IMR-90 (cell line): ENCODE measurements at regions not wholly inside any gene's neighbourhood (a gene's known extent, or its start where the extent isn't known, plus 50 kb on each side); places are given as distances from the start of the nearest gene placed in this dataset.
"Not testable (repeated sequence)": the region's sequence is repeated elsewhere in the genome, so short reads cannot be mapped to it uniquely, and the experiment has no call there.

Experiments
- ATAC-seq: fragments of 200-7000 bp; cut with Tn5 transposase; 2 replicates; pipeline ENCODE4 v1.9.1; 2020; ENCODE audit warnings: low read depth, mild to moderate bottlenecking, moderate library complexity
- BruUV-seq: library from RNA; stranded (reverse); fragments of 400-500 nt; replicated peaks from 2 replicates; lab custom pipeline; 2021; lab: Mats Ljungman, UMichigan
- CTCF ChIA-PET: fragments of 300-600 bp; formaldehyde crosslinking; extraction: SDS; loops from one replicate; lab custom pipeline; 2021; ENCODE audit warnings: antibody characterized with exemption; lab: Yijun Ruan, JAX
- POLR2A ChIA-PET: fragments of 300-600 bp; sonication (Branson Sonifier 250); formaldehyde crosslinking; loops from one replicate; lab custom pipeline; 2022; ENCODE audit warnings: antibody characterized with exemption; ENCODE audit not compliant: unreplicated experiment; lab: Charles Lee
- DNase-seq: peaks from one replicate; pipeline ENCODE4 v3.0.0; 2013
- H2AFZ ChIP-seq: replicated peaks from 2 replicates; pipeline ENCODE3; 2013; ENCODE audit warnings: low read length, mild to moderate bottlenecking; ENCODE audit not compliant: poor library complexity
- H2AK5ac ChIP-seq: 2 replicates; pipeline ENCODE4 v1.6.1; 2013; ENCODE audit warnings: low read depth, low read length, inconsistent platforms
- H2AK9ac ChIP-seq: replicated peaks from 2 replicates; pipeline ENCODE3; 2013; ENCODE audit warnings: mild to moderate bottlenecking, low read depth, low read length, moderate library complexity; ENCODE audit not compliant: poor library complexity
- H2BK120ac ChIP-seq: 2 replicates; pipeline ENCODE4 v1.6.1; 2013; ENCODE audit warnings: low read depth, low read length, inconsistent platforms
- H2BK15ac ChIP-seq: 3 replicates; pipeline ENCODE4 v1.6.1; 2013; ENCODE audit warnings: low read depth, low read length, inconsistent platforms
- H2BK20ac ChIP-seq: 2 replicates; pipeline ENCODE4 v1.6.1; 2013; ENCODE audit warnings: low read depth, mild to moderate bottlenecking, inconsistent platforms, low read length, moderate library complexity
- H2BK5ac ChIP-seq: 2 replicates; pipeline ENCODE4 v1.6.1; 2013; ENCODE audit warnings: mild to moderate bottlenecking, low read depth, low read length, inconsistent platforms; ENCODE audit not compliant: poor library complexity, severe bottlenecking
- H3K14ac ChIP-seq: replicated peaks from 2 replicates; pipeline ENCODE4 v1.6.1; 2013; ENCODE audit warnings: low read depth, low read length, inconsistent platforms
- H3K18ac ChIP-seq: 2 replicates; pipeline ENCODE4 v1.6.1; 2013; ENCODE audit warnings: low read depth, low read length, control low read depth
- H3K23ac ChIP-seq: 2 replicates; pipeline ENCODE4 v1.6.1; 2013; ENCODE audit warnings: low read depth, low read length, inconsistent platforms
- H3K27ac ChIP-seq: 2 replicates; pipeline ENCODE4 v1.5.1; 2013; ENCODE audit warnings: mild to moderate bottlenecking, control low read depth, low read length; ENCODE audit not compliant: insufficient read depth
- H3K27me3 ChIP-seq: 2 replicates; pipeline ENCODE4 v1.6.1; 2013; ENCODE audit warnings: low read length; ENCODE audit not compliant: control insufficient read depth, insufficient read depth
- H3K36me3 ChIP-seq: 2 replicates; pipeline ENCODE4 v1.6.1; 2013; ENCODE audit warnings: low read length, mixed read lengths; ENCODE audit not compliant: control insufficient read depth, insufficient read depth
- H3K4ac ChIP-seq: 2 replicates; pipeline ENCODE4 v1.6.1; 2013; ENCODE audit warnings: low read depth, low read length, inconsistent platforms
- H3K4me1 ChIP-seq: 2 replicates; pipeline ENCODE4 v1.6.1; 2013; ENCODE audit warnings: low read length, mixed read lengths; ENCODE audit not compliant: control insufficient read depth, insufficient read depth
- H3K4me2 ChIP-seq: 2 replicates; pipeline ENCODE4 v1.6.1; 2013; ENCODE audit warnings: low read depth, mild to moderate bottlenecking, control low read depth, low read length, moderate library complexity
- H3K4me3 ChIP-seq: 2 replicates; pipeline ENCODE4 v1.5.1; 2013; ENCODE audit warnings: low read depth, mild to moderate bottlenecking, control low read depth, low read length, moderate library complexity; ENCODE audit not compliant: insufficient read depth
- H3K56ac ChIP-seq: 2 replicates; pipeline ENCODE4 v1.6.1; 2013; ENCODE audit warnings: low read length, inconsistent platforms; ENCODE audit not compliant: insufficient read depth; ENCODE audit errors: extremely low read depth
- H3K79me1 ChIP-seq, 2 experiments: 2 replicates each; pipeline ENCODE4 v1.6.1; 2013; ENCODE audit warnings: low read length in 2 of 2, inconsistent platforms in 1 of 2, low read depth in 1 of 2
- H3K9ac ChIP-seq: 2 replicates; pipeline ENCODE4 v1.6.1; 2013; ENCODE audit warnings: low read depth, low read length, control low read depth
- H3K9me1 ChIP-seq: 2 replicates; pipeline ENCODE4 v1.6.1; 2013; ENCODE audit warnings: low read length, inconsistent platforms; ENCODE audit not compliant: insufficient read depth
- H3K9me3 ChIP-seq: 2 replicates; pipeline ENCODE4 v1.6.1; 2013; ENCODE audit warnings: low read length; ENCODE audit not compliant: control insufficient read depth, insufficient read depth
- H4K20me1 ChIP-seq: 2 replicates; pipeline ENCODE4 v1.6.1; 2013; ENCODE audit warnings: low read length, inconsistent platforms; ENCODE audit not compliant: insufficient read depth
- H4K5ac ChIP-seq: 2 replicates; pipeline ENCODE4 v1.6.1; 2013; ENCODE audit warnings: mild to moderate bottlenecking, low read depth, low read length, control low read depth
- H4K8ac ChIP-seq, 2 experiments: 2 replicates each; pipeline ENCODE4 v1.6.1; 2013; ENCODE audit warnings: low read depth in 2 of 2, low read length in 2 of 2, control low read depth in 1 of 2, inconsistent platforms in 1 of 2
- H4K91ac ChIP-seq: 2 replicates; pipeline ENCODE4 v1.6.1; 2013; ENCODE audit warnings: low read depth, low read length, inconsistent platforms; ENCODE audit not compliant: insufficient read depth
- WGBS, 2 experiments: methylation state at CpG; one replicate each; pipeline versions ENCODE4 v1.1.5 to v1.1.7; 2013; ENCODE audit warnings: missing lambda C conversion rate in 2 of 2; ENCODE audit not compliant: insufficient read length in 1 of 2; ENCODE audit errors: extremely low coverage in 2 of 2; 5-methylcytosine and 5-hydroxymethylcytosine counted together
- dilution Hi-C: fragments of 300-500 bp; cut with HindIII; formaldehyde crosslinking; loops from one replicate; pipeline ENCODE4 v1.14.3; 2018; ENCODE audit warnings: low sequenced_read_pairs; ENCODE audit not compliant: unreplicated experiment
- in situ Hi-C: fragments of 300-500 bp; cut with MboI; formaldehyde crosslinking; loops from 3 replicates; pipeline ENCODE4 v1.14.3; 2019; ENCODE audit warnings: low sequenced_read_pairs, inconsistent platforms, mixed read lengths
- intact Hi-C: fragments of 100-400 bp; cut with micrococcal nuclease; formaldehyde crosslinking; loops from 2 replicates; pipeline ENCODE4 v1.10.0; 2022

GRCh38 chr14:106591539-106591938, 1065.2 kb downstream of the TMEM121 start:
- intact Hi-C loops, H3K4me1 ChIP-seq, H3K18ac ChIP-seq, H3K9me1 ChIP-seq, H3K27ac ChIP-seq, in situ Hi-C loops, POLR2A ChIA-PET, CTCF ChIA-PET, H3K14ac ChIP-seq, BruUV-seq, H3K79me1 ChIP-seq, H4K91ac ChIP-seq, DNase-seq, H3K23ac ChIP-seq, H2BK15ac ChIP-seq, H2BK5ac ChIP-seq, H3K36me3 ChIP-seq, dilution Hi-C loops, H2AK9ac ChIP-seq, H3K4ac ChIP-seq, H2BK120ac ChIP-seq, ATAC-seq, H2AK5ac ChIP-seq, H4K5ac ChIP-seq, H3K4me2 ChIP-seq, H3K4me3 ChIP-seq, H4K20me1 ChIP-seq, H4K8ac ChIP-seq, H3K9me3 ChIP-seq, H3K56ac ChIP-seq, H3K9ac ChIP-seq, H2BK20ac ChIP-seq, H2AFZ ChIP-seq, H3K27me3 ChIP-seq: not testable (repeated sequence)
- no CpG with 5 or more reads among the region's 7 CpGs for WGBS, 2 experiments

- H3K36me3 ChIP-seq, H2BK120ac ChIP-seq, H3K4me1 ChIP-seq, POLR2A ChIA-PET, CTCF ChIA-PET, H4K8ac ChIP-seq, in situ Hi-C loops, DNase-seq, H3K23ac ChIP-seq, H2BK15ac ChIP-seq, H2AFZ ChIP-seq, BruUV-seq, H3K79me1 ChIP-seq, H3K9me1 ChIP-seq, H3K14ac ChIP-seq, H4K5ac ChIP-seq, H2BK5ac ChIP-seq, H3K4me2 ChIP-seq, H4K20me1 ChIP-seq, H3K56ac ChIP-seq, H3K4me3 ChIP-seq, H3K27me3 ChIP-seq, H2AK5ac ChIP-seq, ATAC-seq, H3K9ac ChIP-seq, H4K91ac ChIP-seq, dilution Hi-C loops, H3K9me3 ChIP-seq, H2AK9ac ChIP-seq, H3K18ac ChIP-seq, intact Hi-C loops, H2BK20ac ChIP-seq, H3K27ac ChIP-seq, H3K4ac ChIP-seq: not testable (repeated sequence)
- 78% methylated on average over 6 of the region's 24 CpGs; no CpG with 5 or more reads in 1 of the 2 experiments for WGBS, 2 experiments
Observed at GRCh38 chr14:106592115-106592852, 1065.9 kb downstream of the TMEM121 start.
